ENCODE measurements at regions not wholly inside any gene's neighbourhood (a gene's known extent, or its start where the extent isn't known, plus 50 kb on each side); places are given as distances from the start of the nearest gene placed in this dataset.
"Not testable (repeated sequence)": the region's sequence is repeated elsewhere in the genome, so short reads cannot be mapped to it uniquely, and the experiment has no call there.

- Mint-ChIP-seq H3K27me3 (ENCODE audit: insufficient read depth) (no peaks in the 10 kb centered on the region), H3K27ac (no peak overlapping the region), H3K9me3 (peaks cover 23% of the 10 kb centered on the region), H3K36me3 (ENCODE audit: low read depth) (no peaks in the 10 kb centered on the region), H3K4me3 (no peak overlapping the region), H3K4me1 (ENCODE audit: low read depth) (no peaks in the 10 kb centered on the region)
- no peak for DNase-seq
- TF ChIP-seq, protein P1, sequence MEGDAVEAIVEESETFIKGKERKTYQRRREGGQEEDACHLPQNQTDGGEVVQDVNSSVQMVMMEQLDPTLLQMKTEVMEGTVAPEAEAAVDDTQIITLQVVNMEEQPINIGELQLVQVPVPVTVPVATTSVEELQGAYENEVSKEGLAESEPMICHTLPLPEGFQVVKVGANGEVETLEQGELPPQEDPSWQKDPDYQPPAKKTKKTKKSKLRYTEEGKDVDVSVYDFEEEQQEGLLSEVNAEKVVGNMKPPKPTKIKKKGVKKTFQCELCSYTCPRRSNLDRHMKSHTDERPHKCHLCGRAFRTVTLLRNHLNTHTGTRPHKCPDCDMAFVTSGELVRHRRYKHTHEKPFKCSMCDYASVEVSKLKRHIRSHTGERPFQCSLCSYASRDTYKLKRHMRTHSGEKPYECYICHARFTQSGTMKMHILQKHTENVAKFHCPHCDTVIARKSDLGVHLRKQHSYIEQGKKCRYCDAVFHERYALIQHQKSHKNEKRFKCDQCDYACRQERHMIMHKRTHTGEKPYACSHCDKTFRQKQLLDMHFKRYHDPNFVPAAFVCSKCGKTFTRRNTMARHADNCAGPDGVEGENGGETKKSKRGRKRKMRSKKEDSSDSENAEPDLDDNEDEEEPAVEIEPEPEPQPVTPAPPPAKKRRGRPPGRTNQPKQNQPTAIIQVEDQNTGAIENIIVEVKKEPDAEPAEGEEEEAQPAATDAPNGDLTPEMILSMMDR (IDR thresholded peaks at IDR 0.05): no peak
Observed at GRCh38 chr2:176879426-176879995, 333.1 kb upstream of the HNRNPA3 start.

- H3K4me1 Mint-ChIP-seq (ENCODE audit: low read depth); H3K36me3 Mint-ChIP-seq (ENCODE audit: low read depth); H3K27ac Mint-ChIP-seq; H3K4me3 Mint-ChIP-seq; DNase-seq; H3K27me3 Mint-ChIP-seq (ENCODE audit: insufficient read depth): not testable (repeated sequence)
- peaks cover 19% of the 10 kb centered on the region for H3K9me3 Mint-ChIP-seq
Observed at GRCh38 chr2:176882045-176882444, 330.5 kb upstream of the HNRNPA3 start.

GRCh38 chr2:176885001-176885643, 327.5 kb upstream of the HNRNPA3 start:
- peaks cover 12% of the 10 kb centered on the region; the same call in 1 of the 2 replicates for H3K9me3 Mint-ChIP-seq
- H3K36me3 Mint-ChIP-seq (ENCODE audit: low read depth): no peaks in the 10 kb centered on the region
- TF ChIP-seq, protein P1 (IDR thresholded peaks at IDR 0.05): no peak
- DNase-seq: no peak
- H3K27ac Mint-ChIP-seq: no peak overlapping the region
- no peak overlapping the region for H3K4me3 Mint-ChIP-seq
- H3K27me3 Mint-ChIP-seq (ENCODE audit: insufficient read depth): no peaks in the 10 kb centered on the region
- no peaks in the 10 kb centered on the region for H3K4me1 Mint-ChIP-seq (ENCODE audit: low read depth)

DNA sequence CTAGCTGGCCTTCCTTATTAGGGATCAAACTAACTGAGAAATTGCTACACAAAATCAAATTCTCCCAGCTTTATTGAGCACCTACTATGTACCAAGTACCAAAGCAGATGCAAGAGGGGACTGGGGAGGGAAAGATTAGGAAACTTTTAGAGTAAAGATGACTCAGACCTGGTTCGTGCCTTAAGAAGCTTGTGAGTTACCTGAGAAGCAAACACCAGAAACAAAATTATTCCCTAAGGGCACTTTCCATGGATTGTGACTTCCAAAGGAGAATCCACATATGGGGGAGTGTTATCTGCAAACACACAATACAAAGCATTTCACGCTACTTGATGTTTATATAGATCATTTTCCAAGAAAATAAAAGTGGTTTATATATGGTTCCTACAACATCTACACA, 326.9 kb upstream of the HNRNPA3 start:
- no peaks in the 10 kb centered on the region for H3K4me1 Mint-ChIP-seq (ENCODE audit: low read depth)
- no peak overlapping the region for H3K27ac Mint-ChIP-seq
- TF ChIP-seq, protein P1 (IDR thresholded peaks at IDR 0.05): no peak
- H3K36me3 Mint-ChIP-seq (ENCODE audit: low read depth): no peaks in the 10 kb centered on the region
- H3K27me3 Mint-ChIP-seq (ENCODE audit: insufficient read depth): no peaks in the 10 kb centered on the region
- no peak for DNase-seq
- no peak overlapping the region for H3K4me3 Mint-ChIP-seq
- peaks cover 10% of the 10 kb centered on the region; the same call in 1 of the 2 replicates for H3K9me3 Mint-ChIP-seq

DNA sequence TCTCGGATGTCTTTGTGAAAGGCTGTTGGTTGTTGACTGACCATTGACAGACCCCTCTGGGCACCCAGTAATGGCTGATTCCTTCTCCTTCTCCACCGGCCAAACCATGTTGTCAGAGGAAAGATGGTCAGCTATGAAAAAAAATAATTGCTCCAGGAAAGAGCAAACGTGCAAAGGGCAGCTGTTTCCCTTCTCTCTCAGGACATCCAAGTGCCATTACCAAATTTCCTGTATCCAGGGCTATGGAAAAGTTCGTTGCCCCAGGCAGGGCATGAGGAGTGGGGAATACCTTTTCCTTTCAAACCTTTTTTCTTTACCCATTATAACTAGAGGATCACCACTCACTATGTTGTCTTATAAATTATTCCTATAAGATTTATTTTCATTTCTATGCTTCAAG, 321.5 kb upstream of the HNRNPA3 start:
- Mint-ChIP-seq H3K9me3 (peaks cover 8% of the 10 kb centered on the region), H3K4me3 (no peak overlapping the region), H3K4me1 (ENCODE audit: low read depth) (no peaks in the 10 kb centered on the region), H3K27ac (no peak overlapping the region), H3K27me3 (ENCODE audit: insufficient read depth) (no peaks in the 10 kb centered on the region), H3K36me3 (ENCODE audit: low read depth) (no peaks in the 10 kb centered on the region)
- TF ChIP-seq, protein P1 (IDR thresholded peaks at IDR 0.05): no peak
- no peak for DNase-seq

DNA sequence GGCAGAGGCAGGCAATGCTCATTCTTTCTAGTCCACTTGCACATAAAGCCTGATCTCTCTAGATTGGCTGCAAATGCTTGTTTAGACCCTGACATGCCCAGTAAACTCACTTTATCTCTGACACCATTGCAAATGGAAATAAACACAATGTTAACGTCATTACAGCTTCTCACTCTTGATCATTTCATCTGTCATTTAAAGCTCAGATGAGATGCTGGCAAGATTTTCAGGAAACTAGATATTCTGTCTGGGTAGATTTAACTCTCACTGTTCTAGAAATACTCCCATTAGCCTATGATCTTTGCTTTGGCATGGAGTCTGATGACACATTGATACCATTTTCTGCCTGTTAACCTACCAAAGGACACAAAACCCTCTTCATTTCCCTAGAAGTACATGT, 320.7 kb upstream of the HNRNPA3 start:
- Mint-ChIP-seq H3K4me3 (no peak overlapping the region), H3K4me1 (ENCODE audit: low read depth) (no peaks in the 10 kb centered on the region), H3K9me3 (peaks cover 8% of the 10 kb centered on the region), H3K36me3 (ENCODE audit: low read depth) (no peaks in the 10 kb centered on the region), H3K27me3 (ENCODE audit: insufficient read depth) (no peaks in the 10 kb centered on the region), H3K27ac (no peak overlapping the region)
- TF ChIP-seq, protein P1 (IDR thresholded peaks at IDR 0.05): no peak
- DNase-seq: no peak
